A673 (cell line): ENCODE measurements at regions not wholly inside any gene's neighbourhood (a gene's known extent, or its start where the extent isn't known, plus 50 kb on each side); places are given as distances from the start of the nearest gene placed in this dataset.

Experiments used
- BruUV-seq: library from RNA; stranded (reverse); fragments of 400-500 nt; replicated peaks from 2 replicates; lab custom pipeline; 2021; lab: Mats Ljungman, UMichigan
- CTCF ChIA-PET: fragments of 300-600 bp; sonication (Branson Sonifier 250); formaldehyde crosslinking; loops from one replicate; lab custom pipeline; 2022; ENCODE audit warnings: antibody characterized with exemption; lab: Charles Lee
- POLR2A ChIA-PET: fragments of 300-600 bp; sonication (Branson Sonifier 250); formaldehyde crosslinking; loops from one replicate; lab custom pipeline; 2022; ENCODE audit warnings: antibody characterized with exemption; ENCODE audit not compliant: low non-redundant PET; lab: Charles Lee
- DNase-seq: peaks from one replicate; pipeline ENCODE4 v3.0.0-alpha.2; 2015; ENCODE audit warnings: low spot score
- H3K27ac ChIP-seq: fragments of 200-600 bp; sonication (generic); 2 replicates; pipeline ENCODE4 v1.5.1; 2016; ENCODE audit warnings: mixed run types, low read depth, mild to moderate bottlenecking, mixed read lengths, antibody characterized with exemption, low read length; ENCODE audit not compliant: poor library complexity, severe bottlenecking
- H3K27me3 ChIP-seq: fragments of 200-600 bp; sonication (generic); replicated peaks from 2 replicates; pipeline ENCODE4 v1.6.1; 2017; ENCODE audit warnings: mixed run types, low read depth, mild to moderate bottlenecking, mixed read lengths, antibody characterized with exemption, low read length; ENCODE audit not compliant: insufficient read depth, poor library complexity
- H3K36me3 ChIP-seq: fragments of 200-600 bp; sonication (generic); 2 replicates; pipeline ENCODE4 v1.6.1; 2016; ENCODE audit warnings: mixed run types, mild to moderate bottlenecking, mixed read lengths, antibody characterized with exemption, low read length; ENCODE audit not compliant: insufficient read depth, poor library complexity, severe bottlenecking
- H3K4me1 ChIP-seq: fragments of 200-600 bp; sonication (generic); 2 replicates; pipeline ENCODE4 v1.6.1; 2017; ENCODE audit warnings: mixed run types, mild to moderate bottlenecking, mixed read lengths, antibody characterized with exemption, low read length; ENCODE audit not compliant: insufficient read depth, poor library complexity, severe bottlenecking
- H3K4me3 ChIP-seq: fragments of 200-600 bp; sonication (generic); 2 replicates; pipeline ENCODE4 v1.5.1; 2016; ENCODE audit warnings: low read depth, mixed run types, mild to moderate bottlenecking, mixed read lengths, low read length; ENCODE audit not compliant: poor library complexity, severe bottlenecking
- H3K9me3 ChIP-seq: fragments of 200-600 bp; sonication (generic); 2 replicates; pipeline ENCODE4 v1.6.1; 2016; ENCODE audit warnings: mixed run types, low read depth, mild to moderate bottlenecking, mixed read lengths, antibody characterized with exemption, low read length; ENCODE audit not compliant: poor library complexity, severe bottlenecking
- EZH2 ChIP-seq: fragments of 200-600 bp; sonication (generic); IDR thresholded peaks from 2 replicates; pipeline ENCODE4 v1.6.1; 2017; ENCODE audit warnings: borderline replicate concordance, low read depth, mild to moderate bottlenecking, mixed read lengths, antibody characterized with exemption, low read length; ENCODE audit not compliant: poor library complexity, severe bottlenecking
- intact Hi-C: fragments of 100-400 bp; cut with micrococcal nuclease; formaldehyde crosslinking; loops from one replicate; pipeline ENCODE4 v1.10.0; 2022; ENCODE audit not compliant: unreplicated experiment
- TF ChIP-seq, protein P1 (sequence below): fragments of 300-800, 200-600 bp; sonication (generic); conservative IDR thresholded peaks from 2 replicates; pipeline ENCODE4 v1.5.1; 2017; ENCODE audit warnings: low read depth, mild to moderate bottlenecking, antibody characterized with exemption, low read length, moderate library complexity, mixed read lengths

DNA sequence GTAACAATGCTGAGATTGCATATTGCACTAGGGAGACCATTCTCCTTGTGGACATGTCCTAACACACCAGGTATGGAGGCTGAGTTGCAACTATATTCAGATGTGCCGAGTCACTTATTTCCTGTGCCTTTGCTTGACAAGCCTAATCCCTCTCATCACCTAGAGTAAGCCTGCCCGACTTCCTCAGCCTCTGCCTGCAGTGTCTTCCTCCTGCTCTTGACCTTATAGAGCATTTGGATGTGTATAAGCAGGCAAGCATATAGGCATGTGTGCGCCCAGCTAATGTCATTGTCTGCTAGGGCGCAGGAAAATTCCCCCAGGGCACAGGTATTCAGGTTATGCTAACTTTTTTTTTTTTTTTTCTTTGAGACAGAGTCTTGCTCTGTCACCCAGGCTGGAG lies 316.9 kb downstream of the CDH2 start:
- intact Hi-C loops: no loop called here
- TF ChIP-seq, protein P1, sequence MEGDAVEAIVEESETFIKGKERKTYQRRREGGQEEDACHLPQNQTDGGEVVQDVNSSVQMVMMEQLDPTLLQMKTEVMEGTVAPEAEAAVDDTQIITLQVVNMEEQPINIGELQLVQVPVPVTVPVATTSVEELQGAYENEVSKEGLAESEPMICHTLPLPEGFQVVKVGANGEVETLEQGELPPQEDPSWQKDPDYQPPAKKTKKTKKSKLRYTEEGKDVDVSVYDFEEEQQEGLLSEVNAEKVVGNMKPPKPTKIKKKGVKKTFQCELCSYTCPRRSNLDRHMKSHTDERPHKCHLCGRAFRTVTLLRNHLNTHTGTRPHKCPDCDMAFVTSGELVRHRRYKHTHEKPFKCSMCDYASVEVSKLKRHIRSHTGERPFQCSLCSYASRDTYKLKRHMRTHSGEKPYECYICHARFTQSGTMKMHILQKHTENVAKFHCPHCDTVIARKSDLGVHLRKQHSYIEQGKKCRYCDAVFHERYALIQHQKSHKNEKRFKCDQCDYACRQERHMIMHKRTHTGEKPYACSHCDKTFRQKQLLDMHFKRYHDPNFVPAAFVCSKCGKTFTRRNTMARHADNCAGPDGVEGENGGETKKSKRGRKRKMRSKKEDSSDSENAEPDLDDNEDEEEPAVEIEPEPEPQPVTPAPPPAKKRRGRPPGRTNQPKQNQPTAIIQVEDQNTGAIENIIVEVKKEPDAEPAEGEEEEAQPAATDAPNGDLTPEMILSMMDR: no peak
- no peak for TF ChIP-seq EZH2
- POLR2A ChIA-PET: no interaction called here
- Histone ChIP-seq H3K4me3 (no peak overlapping the region), H3K4me1 (no peaks in the 10 kb centered on the region), H3K36me3 (no peaks in the 10 kb centered on the region), H3K27ac (no peak overlapping the region), H3K9me3 (no peaks in the 10 kb centered on the region), H3K27me3 (no peaks in the 10 kb centered on the region)
- CTCF ChIA-PET: no interaction called here
- DNase-seq: no peak
- BruUV-seq: no TSS peak

DNA sequence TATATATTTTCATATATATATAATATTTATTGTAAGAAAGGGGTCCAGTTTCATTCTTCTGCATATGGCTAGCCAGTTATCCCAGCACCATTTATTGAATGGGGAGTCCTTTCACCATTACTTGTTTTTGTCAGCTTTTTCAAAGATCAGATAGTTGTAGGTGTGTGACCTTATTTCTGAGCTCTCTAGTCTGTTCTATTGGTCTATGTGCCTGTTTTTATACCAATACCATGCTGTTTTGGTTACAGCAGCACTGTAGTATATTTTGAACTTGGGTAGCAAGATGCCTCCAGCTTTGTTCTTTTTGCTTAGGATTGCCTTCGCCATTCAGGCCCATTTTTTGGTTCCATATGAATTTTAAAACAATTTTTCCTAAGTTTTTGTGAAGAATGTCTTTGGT lies 320.1 kb downstream of the CDH2 start:
- DNase-seq: no peak
- CTCF ChIA-PET: interaction anchor here (0.6 kb wide), 1 partner anchor 452 kb away, joined by 3 read pairs; no protein-coding TSS in a partner anchor
- Histone ChIP-seq H3K27ac (no peak overlapping the region), H3K27me3 (no peaks in the 10 kb centered on the region), H3K4me1 (no peaks in the 10 kb centered on the region), H3K4me3 (no peak overlapping the region), H3K36me3 (no peaks in the 10 kb centered on the region), H3K9me3 (no peaks in the 10 kb centered on the region)
- intact Hi-C loops: no loop called here
- POLR2A ChIA-PET: no interaction called here
- TF ChIP-seq EZH2: no peak
- TF ChIP-seq, protein P1: no peak
- no TSS peak for BruUV-seq

DNA sequence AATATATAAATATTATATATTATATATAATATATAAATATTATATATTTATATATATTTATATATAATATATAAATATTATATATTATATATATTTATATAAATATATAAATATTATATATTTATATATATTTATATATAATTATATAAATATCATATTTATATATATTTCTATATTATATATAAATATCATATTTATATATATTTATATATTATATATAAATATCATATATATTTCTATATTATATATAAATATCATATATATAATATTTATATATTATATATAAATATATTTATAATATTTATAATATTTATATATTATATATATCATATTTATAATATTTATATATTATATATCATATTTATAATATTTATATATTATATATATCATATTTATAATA lies 321.4 kb downstream of the CDH2 start:
- ChIA-PET CTCF (no interaction called here), POLR2A (no interaction called here)
- TF ChIP-seq, protein P1: no peak
- TF ChIP-seq EZH2: no peak
- no peak overlapping the region for H3K27ac ChIP-seq
- H3K27me3 ChIP-seq: no peaks in the 10 kb centered on the region
- intact Hi-C loops: no loop called here
- H3K4me1 ChIP-seq: no peaks in the 10 kb centered on the region
- DNase-seq: peak; percentile 11
- no peaks in the 10 kb centered on the region for H3K36me3 ChIP-seq
- no peaks in the 10 kb centered on the region for H3K9me3 ChIP-seq
- no peak overlapping the region for H3K4me3 ChIP-seq
- no TSS peak for BruUV-seq
